ENCODE measurements at regions not wholly inside any gene's neighbourhood (a gene's known extent, or its start where the extent isn't known, plus 50 kb on each side); places are given as distances from the start of the nearest gene placed in this dataset.

DNA sequence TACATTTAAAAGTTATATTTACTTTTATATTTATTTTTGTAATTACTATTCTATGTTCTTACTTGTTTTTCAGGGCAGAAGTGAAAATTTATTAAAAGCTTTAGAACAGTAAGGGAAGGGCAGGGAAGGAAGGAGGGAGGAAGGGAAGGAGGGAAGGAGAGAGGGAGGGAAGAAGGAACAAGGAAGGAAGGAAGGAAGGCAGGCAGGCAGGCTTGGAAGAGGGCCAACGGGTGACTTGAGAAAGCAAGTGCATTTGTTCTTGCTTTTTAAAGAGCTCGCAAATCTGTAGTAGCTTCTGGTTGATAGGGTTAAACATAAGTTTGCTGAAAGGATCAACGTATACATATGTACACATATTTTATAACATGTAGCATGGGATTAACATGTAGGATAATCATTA lies 725.3 kb upstream of the FZD8 start:
- no peak overlapping the region for H3K4me3 ChIP-seq
- intact Hi-C loops (cut with micrococcal nuclease; ENCODE audit: unreplicated experiment), result no loop called here
- no peaks in the 10 kb centered on the region for H3K27me3 ChIP-seq (ENCODE audit: insufficient read depth, low read depth)
- no peaks in the 10 kb centered on the region for H3K79me2 ChIP-seq (ENCODE audit: low read depth)
- no peak overlapping the region for H2AFZ ChIP-seq
- POLR2A ChIA-PET (ENCODE audit: unreplicated experiment), result no interaction called here
- no TSS peak for BruUV-seq (replicated peaks)
- no peak for DNase-seq
- no peak overlapping the region for H3K4me2 ChIP-seq
- H3K4me1 ChIP-seq (replicated peaks; ENCODE audit: insufficient read depth), result no peaks in the 10 kb centered on the region
- no peaks in the 10 kb centered on the region for H3K9me2 ChIP-seq (ENCODE audit: insufficient read depth)
- CTCF ChIA-PET, result no interaction called here
- no peak overlapping the region for H3K27ac ChIP-seq
- H3K9me3 ChIP-seq (ENCODE audit: insufficient read depth, low read depth), result no peaks in the 10 kb centered on the region
- H4K20me1 ChIP-seq (ENCODE audit: insufficient read depth), result no peaks in the 10 kb centered on the region
- TF ChIP-seq, protein P1, sequence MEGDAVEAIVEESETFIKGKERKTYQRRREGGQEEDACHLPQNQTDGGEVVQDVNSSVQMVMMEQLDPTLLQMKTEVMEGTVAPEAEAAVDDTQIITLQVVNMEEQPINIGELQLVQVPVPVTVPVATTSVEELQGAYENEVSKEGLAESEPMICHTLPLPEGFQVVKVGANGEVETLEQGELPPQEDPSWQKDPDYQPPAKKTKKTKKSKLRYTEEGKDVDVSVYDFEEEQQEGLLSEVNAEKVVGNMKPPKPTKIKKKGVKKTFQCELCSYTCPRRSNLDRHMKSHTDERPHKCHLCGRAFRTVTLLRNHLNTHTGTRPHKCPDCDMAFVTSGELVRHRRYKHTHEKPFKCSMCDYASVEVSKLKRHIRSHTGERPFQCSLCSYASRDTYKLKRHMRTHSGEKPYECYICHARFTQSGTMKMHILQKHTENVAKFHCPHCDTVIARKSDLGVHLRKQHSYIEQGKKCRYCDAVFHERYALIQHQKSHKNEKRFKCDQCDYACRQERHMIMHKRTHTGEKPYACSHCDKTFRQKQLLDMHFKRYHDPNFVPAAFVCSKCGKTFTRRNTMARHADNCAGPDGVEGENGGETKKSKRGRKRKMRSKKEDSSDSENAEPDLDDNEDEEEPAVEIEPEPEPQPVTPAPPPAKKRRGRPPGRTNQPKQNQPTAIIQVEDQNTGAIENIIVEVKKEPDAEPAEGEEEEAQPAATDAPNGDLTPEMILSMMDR (conservative IDR thresholded peaks at IDR 0.05), result no peak
- no peak for TF ChIP-seq EZH2 (IDR thresholded peaks at IDR 0.05; ENCODE audit: low read depth)
- H3F3A ChIP-seq (ENCODE audit: insufficient read depth, low read depth), result no peaks in the 10 kb centered on the region
- no peaks in the 10 kb centered on the region for H3K36me3 ChIP-seq (ENCODE audit: low read depth)

DNA sequence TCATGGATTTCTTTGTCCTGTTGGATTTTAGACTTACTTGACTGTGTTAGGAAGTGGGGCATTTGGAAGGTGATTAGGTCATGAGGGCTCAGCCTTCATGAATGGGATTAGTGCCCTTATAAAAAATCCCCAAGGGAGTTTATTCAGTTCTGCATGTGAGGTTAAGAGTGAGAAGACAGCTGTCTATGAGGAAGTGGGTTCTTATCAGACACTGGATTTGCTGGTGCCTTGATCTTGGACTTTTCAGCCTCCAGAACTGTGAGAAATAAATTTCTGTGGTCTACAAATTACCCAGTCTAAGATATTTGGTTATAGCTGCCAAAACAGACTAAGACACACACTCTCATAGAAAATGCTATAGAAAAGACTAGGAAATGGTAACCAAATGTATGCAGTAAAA lies 724.7 kb upstream of the FZD8 start:
- Histone ChIP-seq H3K27me3 (ENCODE audit: insufficient read depth, low read depth) (no peaks in the 10 kb centered on the region), H3K4me2 (no peak overlapping the region), H3K9me3 (ENCODE audit: insufficient read depth, low read depth) (no peaks in the 10 kb centered on the region), H3K79me2 (ENCODE audit: low read depth) (no peaks in the 10 kb centered on the region), H3K36me3 (ENCODE audit: low read depth) (no peaks in the 10 kb centered on the region), H3F3A (ENCODE audit: insufficient read depth, low read depth) (no peaks in the 10 kb centered on the region), H3K4me3 (no peak overlapping the region), H3K4me1 (replicated peaks; ENCODE audit: insufficient read depth) (no peaks in the 10 kb centered on the region), H3K27ac (no peak overlapping the region), H4K20me1 (ENCODE audit: insufficient read depth) (no peaks in the 10 kb centered on the region), H2AFZ (no peak overlapping the region), H3K9me2 (ENCODE audit: insufficient read depth) (no peaks in the 10 kb centered on the region)
- ChIA-PET CTCF (no interaction called here), POLR2A (ENCODE audit: unreplicated experiment) (no interaction called here)
- no TSS peak for BruUV-seq (replicated peaks)
- TF ChIP-seq, protein P1 (conservative IDR thresholded peaks at IDR 0.05), result no peak
- no peak for TF ChIP-seq EZH2 (IDR thresholded peaks at IDR 0.05; ENCODE audit: low read depth)
- DNase-seq, result no peak
- intact Hi-C loops (cut with micrococcal nuclease; ENCODE audit: unreplicated experiment), result no loop called here

DNA sequence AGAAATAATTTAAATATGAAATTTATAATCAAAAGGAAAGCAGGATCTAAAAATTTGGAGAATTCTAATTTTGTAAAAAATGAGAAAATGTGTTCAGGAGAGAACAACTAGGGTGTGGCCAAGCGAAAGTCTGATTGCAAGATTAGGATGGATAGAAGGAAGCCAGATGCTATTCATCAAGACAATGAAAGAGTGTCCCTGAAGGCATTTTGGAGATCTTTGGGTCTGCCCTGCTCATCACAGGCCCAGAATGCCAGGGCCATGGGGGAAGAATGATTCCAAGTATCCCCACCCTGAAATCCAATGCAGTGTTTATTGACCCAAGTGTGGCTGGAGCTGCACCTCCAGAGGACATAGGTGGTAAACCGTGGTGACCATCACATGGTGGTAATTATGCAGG lies 724.0 kb upstream of the FZD8 start:
- H3K27me3 ChIP-seq (ENCODE audit: insufficient read depth, low read depth), result no peaks in the 10 kb centered on the region
- no peak overlapping the region for H3K27ac ChIP-seq
- no peak overlapping the region for H3K4me2 ChIP-seq
- no peaks in the 10 kb centered on the region for H3K9me3 ChIP-seq (ENCODE audit: insufficient read depth, low read depth)
- H3F3A ChIP-seq (ENCODE audit: insufficient read depth, low read depth), result no peaks in the 10 kb centered on the region
- no peak for DNase-seq
- H3K79me2 ChIP-seq (ENCODE audit: low read depth), result no peaks in the 10 kb centered on the region
- no peak overlapping the region for H3K4me3 ChIP-seq
- no peaks in the 10 kb centered on the region for H3K36me3 ChIP-seq (ENCODE audit: low read depth)
- H4K20me1 ChIP-seq (ENCODE audit: insufficient read depth), result no peaks in the 10 kb centered on the region
- POLR2A ChIA-PET (ENCODE audit: unreplicated experiment), result no interaction called here
- intact Hi-C loops (cut with micrococcal nuclease; ENCODE audit: unreplicated experiment), result no loop called here
- BruUV-seq (replicated peaks), result no TSS peak
- no peaks in the 10 kb centered on the region for H3K4me1 ChIP-seq (replicated peaks; ENCODE audit: insufficient read depth)
- CTCF ChIA-PET, result no interaction called here
- H3K9me2 ChIP-seq (ENCODE audit: insufficient read depth), result no peaks in the 10 kb centered on the region
- no peak overlapping the region for H2AFZ ChIP-seq
- TF ChIP-seq, protein P1 (conservative IDR thresholded peaks at IDR 0.05), result no peak
- no peak for TF ChIP-seq EZH2 (IDR thresholded peaks at IDR 0.05; ENCODE audit: low read depth)
